Forelimb muscle (tissue), 1 donor: ENCODE measurements at regions not wholly inside any gene's neighbourhood (a gene's known extent, or its start where the extent isn't known, plus 50 kb on each side); places are given as distances from the start of the nearest gene placed in this dataset.
"Not testable (repeated sequence)": the region's sequence is repeated elsewhere in the genome, so short reads cannot be mapped to it uniquely, and the experiment has no call there.

Experiments
- DNase-seq: peaks from one replicate; pipeline ENCODE4 v3.0.0-alpha.2; 2013; ENCODE audit warnings: low read depth

DNA sequence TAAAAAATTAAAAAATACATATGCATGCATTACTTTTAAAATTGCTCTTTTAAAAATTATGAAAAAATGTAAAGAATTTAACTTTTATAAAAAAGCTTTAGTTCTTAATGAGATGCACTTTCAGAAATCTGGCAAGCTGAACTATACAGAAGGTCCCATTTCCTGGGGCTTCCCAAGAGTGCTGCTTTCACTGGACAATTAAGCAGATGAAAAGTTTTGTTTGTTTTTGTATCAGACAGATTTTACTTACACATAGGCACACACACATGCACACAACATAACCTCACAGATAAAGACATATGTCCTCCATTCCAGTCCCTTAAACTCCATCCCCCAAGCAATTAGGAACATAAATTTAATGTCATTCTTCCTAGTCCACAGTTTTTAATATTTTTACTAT, 402.3 kb upstream of the ASIC2 start:
- DNase-seq = no peak

DNA sequence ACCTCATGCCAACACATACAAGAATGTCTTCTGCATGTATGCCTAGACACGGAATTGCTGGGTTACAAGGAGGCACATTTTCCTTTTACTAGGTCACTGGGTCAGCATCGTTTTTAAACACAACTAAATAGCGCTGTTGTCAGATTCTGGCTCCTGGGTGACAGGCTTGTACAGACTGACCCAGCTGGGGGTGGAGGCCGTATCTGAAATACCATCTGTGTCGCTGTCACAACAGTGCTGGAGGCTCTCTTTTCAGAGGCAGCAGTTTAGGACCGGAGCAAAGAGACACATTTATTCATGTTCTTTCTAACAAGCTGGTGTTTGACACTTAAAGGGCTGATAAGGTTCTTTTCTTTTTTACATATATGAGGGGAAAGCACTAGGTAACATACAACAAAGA, 403.0 kb upstream of the ASIC2 start:
- no peak for DNase-seq

DNA sequence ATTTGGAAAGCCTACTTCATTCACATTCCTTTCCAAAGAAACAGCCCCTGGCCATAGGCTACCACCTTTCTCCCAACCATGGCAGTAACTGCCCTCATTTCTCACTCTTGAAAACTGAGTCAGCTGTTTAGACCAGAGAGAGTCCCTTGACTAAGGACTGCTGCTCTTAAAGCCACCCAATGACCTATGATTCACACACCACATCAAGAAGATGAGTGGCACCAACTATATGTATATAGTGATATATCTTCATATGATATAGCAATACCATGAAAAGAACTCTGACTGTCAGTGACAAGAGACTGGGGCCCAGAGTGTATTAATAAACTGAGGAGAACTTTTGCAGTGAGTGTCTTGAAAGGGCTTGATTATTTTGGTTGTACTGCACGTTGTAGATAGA, 404.5 kb upstream of the ASIC2 start:
- DNase-seq = no peak

DNA sequence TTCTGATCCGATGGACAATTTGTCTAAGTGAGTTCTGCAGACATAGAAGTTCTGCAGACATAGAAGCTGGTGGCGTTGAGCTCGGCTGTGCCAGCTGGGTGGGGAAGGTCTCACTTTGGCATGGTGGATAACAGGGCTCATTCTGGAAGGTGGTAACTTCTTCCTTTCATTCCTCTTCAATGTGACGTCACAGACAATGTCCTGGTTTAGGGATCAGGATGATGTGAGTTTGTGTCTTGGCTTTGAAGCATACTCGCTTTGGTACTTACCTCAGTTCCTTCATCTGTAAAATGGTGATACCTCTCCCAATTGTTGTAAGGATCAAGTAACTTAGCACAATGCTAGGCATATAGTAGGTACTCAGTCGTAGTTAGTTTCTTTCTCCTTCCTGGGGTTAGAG, 408.8 kb upstream of the ASIC2 start:
- no peak for DNase-seq

DNA sequence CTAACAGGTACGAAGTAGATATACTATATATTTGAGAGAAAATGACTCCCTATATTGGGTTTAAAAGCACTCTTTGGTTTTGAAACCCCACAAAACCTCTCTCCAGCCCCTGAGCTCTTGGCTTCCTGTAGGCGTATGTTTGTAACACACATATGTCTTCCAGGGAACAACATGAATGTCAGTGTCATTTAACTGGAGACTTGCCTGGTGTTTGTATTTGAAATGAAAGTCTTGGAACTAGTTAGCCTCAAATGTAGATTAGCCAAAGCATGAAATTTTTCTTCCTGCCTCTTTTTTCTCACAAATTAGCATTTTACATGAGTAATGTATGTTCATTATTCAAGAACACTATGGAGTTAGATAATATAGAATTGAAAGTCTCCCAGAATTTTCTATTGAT, 411.8 kb upstream of the ASIC2 start:
- no peak for DNase-seq

DNA sequence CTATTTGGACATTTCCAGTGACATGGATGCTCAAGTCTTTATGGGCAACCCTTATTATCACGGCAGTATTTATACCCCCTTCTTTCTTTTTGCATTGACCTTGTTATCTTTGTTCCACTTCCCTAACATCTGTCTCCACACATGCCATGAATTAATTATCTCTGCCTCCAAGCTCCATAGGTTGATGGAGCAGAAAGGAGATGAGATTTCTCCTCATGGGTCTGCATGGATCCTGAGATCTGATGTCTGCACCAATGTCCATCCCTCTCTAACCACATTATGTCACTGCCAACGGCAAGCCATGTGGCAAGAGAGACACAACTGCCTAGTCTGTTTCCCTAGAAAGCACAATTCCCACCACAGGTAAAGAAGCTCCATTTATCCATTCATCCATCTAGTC, 416.8 kb upstream of the ASIC2 start:
- DNase-seq = no peak

DNA sequence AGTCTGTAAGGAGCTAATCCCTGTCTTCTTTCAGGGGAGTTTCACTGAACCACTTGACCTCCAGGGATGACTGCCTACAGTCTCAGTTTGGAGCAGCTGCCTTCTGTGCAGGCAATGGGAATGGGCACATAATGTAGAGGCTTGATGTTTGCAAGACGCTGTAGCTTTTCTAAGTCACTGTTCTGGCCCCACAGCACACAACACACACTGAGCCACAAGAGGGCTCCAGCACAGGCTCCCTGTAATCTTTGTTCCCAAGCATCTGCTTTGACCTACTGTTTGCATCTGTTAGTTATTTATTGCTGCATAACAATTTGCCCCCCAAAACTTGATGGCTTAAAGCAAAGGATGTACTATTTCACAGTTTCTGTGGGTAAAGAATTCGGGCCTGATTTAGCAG, 419.0 kb upstream of the ASIC2 start:
- no peak for DNase-seq

DNA sequence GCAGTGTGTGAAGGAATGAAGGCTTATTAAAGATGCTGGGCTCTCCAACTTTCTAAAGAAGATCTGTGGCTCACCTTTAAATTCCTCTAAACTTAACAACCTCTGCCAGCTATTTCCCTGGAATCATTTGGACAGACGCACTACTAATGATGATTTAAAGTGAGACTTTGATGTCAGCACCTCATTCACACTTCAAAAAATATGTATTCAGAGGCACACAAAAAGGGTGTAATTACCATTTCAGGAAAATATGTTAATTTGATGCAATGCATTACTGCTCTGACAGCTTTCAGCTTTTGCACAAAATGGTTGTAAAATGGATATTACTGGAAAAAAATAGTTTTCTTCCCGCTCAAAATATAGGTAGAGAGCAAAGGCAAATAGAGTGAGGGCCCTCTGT, 423.9 kb upstream of the ASIC2 start:
- DNase-seq = no peak

DNA sequence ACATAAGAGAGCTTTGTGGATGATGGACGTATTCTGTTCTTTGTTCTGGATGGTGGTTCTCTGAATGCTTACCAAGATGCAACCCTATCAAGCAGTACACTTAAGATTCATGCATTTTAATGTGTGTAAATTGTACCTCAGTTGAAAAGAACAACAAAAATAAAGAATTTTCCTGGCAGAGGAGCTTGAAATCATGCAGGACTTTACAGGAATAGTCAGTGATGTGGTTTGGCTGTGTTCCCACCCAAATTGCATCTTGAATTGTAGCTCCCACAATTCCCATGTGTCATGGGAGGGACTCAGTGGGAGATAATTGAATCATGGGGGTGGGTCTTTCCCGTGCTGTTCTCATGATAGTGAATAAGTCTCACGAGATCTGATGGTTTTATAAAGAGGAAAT, 430.6 kb upstream of the ASIC2 start:
- not testable (repeated sequence) for DNase-seq

DNA sequence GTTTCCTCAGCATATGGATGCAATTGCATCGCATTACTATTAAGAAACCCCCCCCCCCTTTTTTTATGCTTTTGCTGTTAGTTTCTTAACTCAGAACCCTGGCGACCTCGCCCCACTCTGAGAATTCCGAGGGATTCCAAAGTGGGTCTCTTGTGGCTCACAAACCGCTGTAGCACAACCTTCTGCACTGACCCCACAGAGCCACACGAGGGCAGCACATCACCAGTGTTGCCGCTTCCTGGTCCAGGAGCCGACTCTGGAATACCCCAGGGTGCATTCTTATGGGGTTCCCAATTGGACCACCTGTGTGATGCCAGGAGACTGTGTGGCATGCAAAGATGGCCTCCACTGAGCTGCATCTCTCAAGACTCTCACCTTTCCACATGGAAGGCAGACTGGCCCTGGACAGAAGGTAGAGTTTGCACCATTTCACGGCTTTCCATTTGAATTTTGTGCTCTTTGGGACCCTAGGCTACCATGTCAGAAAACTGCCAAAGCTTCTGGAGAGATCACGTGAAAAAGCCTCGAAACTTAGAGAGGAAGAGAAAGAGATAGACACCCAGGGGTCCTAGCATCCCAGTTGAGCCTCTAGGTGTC, 432.7 kb upstream of the ASIC2 start:
- DNase-seq = no peak

DNA sequence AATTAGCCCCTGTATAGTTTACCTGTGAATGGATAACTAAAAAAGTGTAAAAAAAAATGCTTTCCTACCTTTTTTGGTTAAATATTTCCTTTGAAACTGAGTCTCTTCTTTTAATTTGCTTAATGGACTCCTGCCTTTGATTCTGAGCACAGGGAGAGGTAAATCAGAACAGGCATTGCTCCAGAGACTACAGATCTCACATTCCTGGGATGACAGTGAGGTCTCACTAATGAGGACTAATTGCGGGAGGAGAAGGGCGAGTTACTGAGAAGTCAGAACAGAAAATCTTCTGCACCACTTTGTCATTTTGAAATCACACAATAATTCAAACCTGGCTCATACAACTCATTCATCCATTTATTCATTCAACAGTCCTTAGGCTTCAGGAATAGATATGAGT, 437.0 kb upstream of the ASIC2 start:
- no peak for DNase-seq

DNA sequence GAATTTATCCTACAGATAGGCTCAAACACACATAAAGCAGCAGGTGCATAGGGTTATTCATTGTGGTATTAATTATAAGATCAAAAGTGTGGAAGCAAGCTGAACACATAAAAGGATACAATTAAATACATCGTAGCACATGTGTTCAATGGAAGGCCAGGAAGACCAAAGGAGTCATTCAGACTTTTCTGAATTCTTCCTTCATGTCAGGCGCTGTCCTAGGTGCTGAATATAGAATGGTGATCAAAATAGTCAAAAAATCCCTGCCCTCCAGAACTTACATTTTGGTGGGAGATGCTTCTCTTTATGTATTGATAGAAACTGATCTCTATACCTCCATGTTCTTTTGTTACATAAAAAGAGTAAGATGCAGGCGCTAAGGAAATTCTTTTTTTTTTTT, 439.0 kb upstream of the ASIC2 start:
- no peak for DNase-seq

DNA sequence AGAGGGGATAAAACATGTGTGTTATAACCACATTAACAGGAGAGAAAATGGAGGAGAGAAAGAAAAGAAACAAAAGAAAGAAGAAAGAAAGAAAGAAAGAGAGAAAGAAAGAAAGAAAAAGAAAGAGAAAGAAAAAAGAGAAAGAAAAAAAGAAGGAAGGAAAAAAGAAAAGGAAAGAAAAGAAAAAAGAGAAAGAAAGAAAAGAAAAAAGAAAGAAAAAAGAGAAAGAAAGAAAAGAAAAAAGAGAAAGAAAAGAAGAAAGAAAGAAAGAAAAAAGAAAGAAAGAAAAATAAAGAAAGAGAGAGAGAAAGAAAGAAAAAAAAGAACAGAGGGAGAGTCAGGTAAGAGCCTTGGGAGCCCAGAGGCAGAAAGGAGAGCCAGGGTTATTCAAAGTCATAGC, 446.6 kb upstream of the ASIC2 start:
- DNase-seq = no peak

DNA sequence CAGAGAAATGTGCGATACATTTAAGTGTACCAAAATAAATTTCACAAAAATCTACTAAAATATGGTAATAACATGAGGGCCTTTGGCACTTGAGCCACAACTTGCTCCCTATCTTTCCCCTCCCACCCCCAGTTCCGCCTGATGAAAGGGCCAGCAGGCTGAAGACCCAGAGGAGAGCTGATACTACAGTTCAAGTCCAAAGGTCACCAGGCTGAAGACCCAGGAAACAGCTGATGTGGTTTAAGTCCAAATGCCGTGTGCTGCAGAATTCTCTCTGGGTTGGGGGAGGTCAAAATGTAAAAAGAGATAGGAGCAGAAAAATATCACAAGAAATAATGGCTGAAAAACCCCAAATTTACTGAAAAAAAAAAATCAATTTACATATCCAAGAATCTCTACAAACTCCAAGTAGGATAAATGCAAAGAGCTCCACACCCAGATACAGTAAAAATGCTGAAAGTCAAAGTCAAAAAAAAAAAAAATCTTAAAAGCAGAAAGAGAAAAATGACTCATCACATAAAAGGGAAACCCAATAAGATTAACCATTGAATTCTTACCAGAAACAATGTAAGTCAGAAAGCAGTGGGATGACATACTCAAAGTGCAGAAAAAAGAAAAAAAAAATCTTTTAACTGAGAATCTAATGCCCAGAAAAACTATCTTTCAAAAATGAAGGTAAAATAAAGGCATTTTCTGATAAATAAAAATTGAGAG, 452.1 kb upstream of the ASIC2 start:
- no peak for DNase-seq

DNA sequence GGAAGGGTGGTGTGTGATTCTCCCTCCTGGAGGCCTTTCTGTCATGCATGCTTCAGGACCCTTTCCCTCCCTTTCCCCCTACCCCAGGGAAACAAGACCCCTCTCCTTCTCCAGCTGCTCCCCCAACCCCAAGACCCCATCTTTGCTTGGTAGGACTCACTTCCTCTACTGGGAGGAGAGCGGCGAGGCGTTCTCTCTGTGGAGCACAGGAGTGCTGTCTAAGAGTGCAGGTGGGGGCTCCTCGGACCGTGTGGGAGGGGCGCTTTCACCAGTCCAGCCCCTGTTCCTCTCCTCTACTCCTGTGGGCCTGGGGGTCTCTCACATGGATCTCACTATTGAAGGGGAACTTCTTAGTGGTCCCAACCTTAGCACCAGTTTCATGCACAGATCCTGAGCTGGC, 456.1 kb upstream of the ASIC2 start:
- no peak for DNase-seq

DNA sequence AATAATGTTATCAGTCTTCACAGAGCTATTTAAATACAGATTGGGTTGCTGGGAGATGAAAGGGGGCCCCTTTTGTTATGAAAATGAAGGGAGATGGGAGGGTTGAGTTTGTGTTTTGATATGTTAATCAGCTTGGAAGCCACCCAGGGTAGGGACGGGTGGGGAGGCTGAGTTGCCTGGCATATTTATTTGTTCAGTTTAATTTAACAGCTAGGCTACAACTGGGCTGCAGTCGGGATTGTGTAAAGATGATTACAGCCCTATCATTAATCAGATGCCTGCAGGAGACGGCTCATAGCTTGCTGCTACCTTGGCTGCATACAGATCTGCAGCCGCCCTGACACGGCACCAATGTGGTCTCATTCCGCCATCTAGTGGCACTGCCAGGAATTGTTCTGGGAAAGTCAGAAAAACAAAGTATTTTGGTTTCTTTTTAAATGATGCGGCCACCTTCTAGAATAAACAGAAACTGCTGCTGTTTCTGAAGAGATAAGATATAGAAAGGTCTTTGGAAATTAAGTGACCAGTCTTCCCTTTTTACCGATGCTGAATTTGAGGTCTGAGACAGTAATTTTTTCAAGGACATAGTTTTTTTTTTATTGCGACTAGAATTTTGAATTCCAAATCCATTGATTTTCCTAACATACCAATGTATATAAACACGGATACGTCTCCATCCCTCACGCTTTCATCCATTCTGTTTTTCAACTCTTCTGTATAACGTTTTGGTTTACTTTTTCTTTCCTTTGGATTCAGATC, 458.0 kb upstream of the ASIC2 start:
- DNase-seq = peak; percentile 22

DNA sequence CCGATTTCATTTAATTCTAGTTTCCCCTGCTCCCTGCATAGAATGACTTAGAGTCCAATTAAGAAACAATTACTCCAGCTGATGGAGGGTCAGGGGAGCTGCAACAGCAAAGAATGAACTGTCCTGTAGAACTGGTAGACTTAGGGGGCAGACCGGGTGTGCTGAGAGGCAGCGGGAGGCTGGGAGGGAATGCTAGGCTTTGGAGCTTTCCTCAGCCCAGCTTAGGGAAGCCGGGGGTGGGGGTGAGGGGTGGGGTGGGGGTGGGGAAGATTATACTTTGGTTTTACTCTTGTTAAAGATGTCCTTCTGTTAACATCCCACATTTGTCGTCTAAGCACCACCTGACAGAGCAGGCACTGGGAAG, 458.6 kb upstream of the ASIC2 start:
- no peak for DNase-seq

DNA sequence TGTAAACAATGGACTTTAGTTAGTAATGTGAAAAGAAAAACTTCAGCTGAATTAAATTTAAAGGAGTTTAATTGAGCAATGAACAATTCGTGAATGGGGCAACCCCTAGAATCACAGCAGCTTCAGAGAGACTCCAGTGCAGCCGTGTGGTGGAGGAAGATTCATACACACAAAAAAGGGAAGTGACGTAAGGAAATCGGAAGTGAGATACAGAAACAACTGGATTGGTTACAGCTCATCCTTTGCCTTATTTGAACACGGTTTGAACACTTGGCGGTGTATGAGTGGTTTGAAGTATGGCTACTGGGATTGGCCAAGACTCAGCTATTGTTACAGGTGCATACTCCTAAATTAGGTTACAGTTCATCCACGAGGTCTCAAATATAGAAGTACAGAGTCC, 460.4 kb upstream of the ASIC2 start:
- DNase-seq = no peak

DNA sequence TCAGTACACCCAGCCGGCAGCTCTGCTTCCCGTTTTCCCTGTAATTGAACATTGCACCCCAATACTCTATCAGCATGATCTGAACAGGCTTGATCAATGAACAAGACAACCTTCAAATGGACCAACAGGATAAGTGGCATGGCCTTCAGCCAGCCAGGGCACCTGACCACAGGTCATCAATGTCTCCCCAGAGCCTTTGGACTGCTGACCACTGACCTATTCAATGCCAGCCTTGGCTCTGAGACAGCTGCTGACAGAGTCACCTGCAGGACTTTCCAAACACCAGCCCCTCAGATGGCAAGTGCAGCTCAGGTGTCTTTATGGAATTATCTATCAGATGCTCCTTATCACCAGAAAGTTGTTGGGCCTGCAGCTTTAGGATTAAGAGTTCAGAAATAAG, 462.9 kb upstream of the ASIC2 start:
- DNase-seq = no peak

DNA sequence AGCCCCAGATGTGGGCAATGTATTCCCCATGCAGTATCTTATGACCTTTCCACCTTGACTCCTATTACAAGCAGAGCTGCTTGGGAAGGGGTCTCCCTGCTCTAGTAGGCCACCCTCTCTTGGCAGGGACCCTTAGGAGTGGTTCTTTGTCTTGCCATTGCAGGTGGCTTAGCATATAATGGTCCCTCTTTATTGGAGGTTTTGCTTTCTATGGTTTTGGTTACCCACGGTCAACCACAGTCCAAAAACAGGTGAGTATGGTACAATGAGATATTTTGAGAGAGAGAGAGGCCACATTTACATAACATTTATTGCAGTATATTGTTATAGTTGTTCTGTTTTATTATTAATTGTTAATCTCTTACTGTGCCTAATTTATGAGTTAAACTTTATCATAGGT, 472.8 kb upstream of the ASIC2 start:
- DNase-seq = no peak

DNA sequence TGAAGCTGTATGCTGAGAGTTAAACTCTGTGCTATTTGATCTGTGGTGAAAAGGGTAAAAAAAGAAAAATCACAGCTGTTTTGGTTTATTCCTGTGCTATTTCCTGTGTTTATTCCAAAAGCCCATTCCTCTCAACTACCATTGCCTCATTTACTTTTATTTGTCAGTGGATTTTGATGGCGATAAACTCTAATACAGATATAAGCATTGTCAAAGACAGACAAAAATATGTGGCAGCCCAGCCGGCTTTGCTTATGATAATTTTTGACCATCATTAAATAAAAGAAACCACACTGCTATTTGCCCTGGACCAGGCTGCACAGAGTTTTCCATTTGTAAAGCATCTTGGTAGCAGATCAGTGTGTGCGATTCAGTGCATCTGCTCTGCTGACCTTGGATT, 473.6 kb upstream of the ASIC2 start:
- DNase-seq = no peak

DNA sequence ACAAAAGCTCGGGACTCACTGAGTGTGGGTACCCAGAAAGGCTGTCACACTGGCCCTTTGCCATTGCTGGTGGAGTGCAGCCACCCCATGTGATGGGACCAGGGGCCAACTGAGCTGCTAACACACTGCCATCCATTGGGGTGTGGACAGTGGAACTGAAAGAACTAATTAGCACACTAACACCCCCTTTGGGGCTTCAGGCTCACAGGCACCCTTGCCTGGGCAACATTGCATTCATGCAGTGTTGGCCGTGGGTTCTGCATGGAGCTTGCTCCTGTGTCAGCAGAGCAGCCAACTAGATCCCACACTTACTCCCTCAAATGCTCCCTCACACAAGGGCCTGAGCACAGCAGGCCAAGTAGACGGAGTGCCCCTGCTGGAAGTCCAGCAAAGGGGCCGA, 476.0 kb upstream of the ASIC2 start:
- DNase-seq = no peak

DNA sequence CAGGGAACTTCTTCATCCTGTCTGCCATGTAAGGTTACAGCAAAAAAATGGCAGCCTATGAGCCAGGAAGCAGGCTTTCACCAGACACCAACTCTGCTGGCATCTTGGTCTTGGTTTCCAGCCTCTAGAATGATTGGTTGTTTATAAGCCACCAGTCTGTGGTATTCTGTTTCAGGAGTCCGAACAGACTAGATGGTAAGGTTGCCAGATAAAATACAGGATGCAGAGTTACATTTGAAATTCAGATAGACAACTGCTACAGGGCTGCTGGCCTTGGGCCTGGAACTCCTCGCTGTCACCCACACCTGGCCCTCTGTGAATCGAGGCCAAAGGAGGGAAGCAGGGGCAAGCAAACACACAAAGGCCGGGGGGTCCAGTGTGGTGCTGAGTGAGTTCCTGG, 478.8 kb upstream of the CCL2 start:
- no peak for DNase-seq
